GM12878 (cell line): ENCODE measurements at regions not wholly inside any gene's neighbourhood (a gene's known extent, or its start where the extent isn't known, plus 50 kb on each side); places are given as distances from the start of the nearest gene placed in this dataset.

Source experiments
- ATAC-seq: fragments of 200-7000 bp; cut with Tn5 transposase; 3 replicates; pipeline ENCODE4 v1.9.1; 2020; ENCODE audit warnings: mild to moderate bottlenecking, moderate library complexity
- BruUV-seq: library from RNA; stranded (reverse); fragments of 400-500 nt; replicated peaks from 2 replicates; lab custom pipeline; 2021; lab: Mats Ljungman, UMichigan
- CTCF ChIA-PET: fragments of 300-600 bp; sonication (Branson Sonifier 250); formaldehyde crosslinking; extraction: SDS; loops from one replicate; lab custom pipeline; 2021; ENCODE audit warnings: inconsistent platforms; lab: Yijun Ruan, JAX
- POLR2A ChIA-PET: fragments of 350-600 bp; formaldehyde crosslinking; extraction: SDS; loops from one replicate; lab custom pipeline; 2021; ENCODE audit warnings: inconsistent platforms; lab: Charles Lee
- RAD21 ChIA-PET: fragments of 300-600 bp; sonication (Branson Sonifier 250); formaldehyde crosslinking; loops from one replicate; lab custom pipeline; 2023; ENCODE audit warnings: antibody characterized with exemption; ENCODE audit not compliant: unreplicated experiment; lab: Charles Lee
- SMC1A ChIA-PET: fragments of 300-600 bp; sonication (Branson Sonifier 250); formaldehyde crosslinking; loops from one replicate; lab custom pipeline; 2023; ENCODE audit not compliant: unreplicated experiment, uncharacterized antibody; lab: Charles Lee
- DNase-seq: peaks from one replicate; pipeline ENCODE4 v3.0.0-alpha.2; 2011; ENCODE audit warnings: low read depth, low spot score
- FAIRE-seq: peaks from 3 replicates; lab custom pipeline; 2011; peaks lifted over from hg19 to GRCh38; lab: Jason Lieb, UNC
- H2AFZ ChIP-seq: 2 replicates; pipeline ENCODE4 v1.6.0; 2011; ENCODE audit warnings: low read depth, low read length, control low read depth; ENCODE audit not compliant: control insufficient read depth
- H3K27ac ChIP-seq: 2 replicates; pipeline ENCODE4 v1.5.1; 2011; ENCODE audit warnings: control low read depth; ENCODE audit not compliant: control insufficient read depth, insufficient read depth
- H3K27me3 ChIP-seq, 2 experiments: replicated peaks in 1 of 2; 2 replicates each; pipeline versions ENCODE4 v1.6.0 to v1.6.1; 2011; ENCODE audit warnings: low read length in 1 of 2; ENCODE audit not compliant: control insufficient read depth in 2 of 2, insufficient read depth in 2 of 2
- H3K36me3 ChIP-seq, 2 experiments: 2 replicates each; pipeline ENCODE4 v1.5.1; 2011; ENCODE audit warnings: low read length in 1 of 2; ENCODE audit not compliant: control insufficient read depth in 2 of 2, insufficient read depth in 2 of 2
- H3K4me1 ChIP-seq: 2 replicates; pipeline ENCODE4 v1.6.1; 2011; ENCODE audit warnings: mild to moderate bottlenecking, low read length, moderate library complexity, mixed read lengths; ENCODE audit not compliant: control insufficient read depth, insufficient read depth
- H3K4me2 ChIP-seq: 2 replicates; pipeline ENCODE4 v1.6.0; 2011; ENCODE audit warnings: control low read depth; ENCODE audit not compliant: control insufficient read depth, insufficient read depth
- H3K4me3 ChIP-seq: fragments of 200-600 bp; sonication (generic); 2 replicates; pipeline ENCODE4 v1.5.1; 2016
- H3K79me2 ChIP-seq: 2 replicates; pipeline ENCODE4 v1.6.0; 2011; ENCODE audit warnings: low read length; ENCODE audit not compliant: control insufficient read depth, insufficient read depth
- H3K9ac ChIP-seq: 2 replicates; pipeline ENCODE4 v1.8.0; 2011; ENCODE audit warnings: low read length, control low read depth, mixed read lengths; ENCODE audit not compliant: control insufficient read depth, insufficient read depth
- H3K9me3 ChIP-seq: replicated peaks from 3 replicates; pipeline ENCODE4 v1.5.1; 2011; ENCODE audit warnings: mild to moderate bottlenecking, low read length; ENCODE audit not compliant: control insufficient read depth, insufficient read depth
- H4K20me1 ChIP-seq: 2 replicates; pipeline ENCODE4 v1.6.0; 2011; ENCODE audit not compliant: control insufficient read depth, insufficient read depth
- ASH2L ChIP-seq: fragments of 300-600, 200-600 bp; sonication (generic); IDR thresholded peaks from 2 replicates; pipeline ENCODE4 v1.6.1; 2017; ENCODE audit warnings: low read depth, mild to moderate bottlenecking, borderline replicate concordance
- EGR1 ChIP-seq, 2 experiments: IDR thresholded peaks; 1 replicate in 1 of 2; 2 replicates in 1 of 2; pipeline ENCODE4 v1.6.1; 2011 to 2012; ENCODE audit warnings: low read depth in 2 of 2, low read length in 2 of 2, borderline replicate concordance in 1 of 2, mild to moderate bottlenecking in 1 of 2, moderate library complexity in 1 of 2
- HDGF ChIP-seq: fragments of 450-650 bp; IDR thresholded peaks from 2 replicates; pipeline ENCODE4 v1.6.1; 2016; ENCODE audit warnings: antibody characterized with exemption
- JUND ChIP-seq: IDR thresholded peaks from 2 replicates; pipeline ENCODE4 v1.6.1; 2012; ENCODE audit warnings: low read depth, mild to moderate bottlenecking, low read length, improper control_type of control experiment, moderate library complexity
- MEF2A ChIP-seq: IDR thresholded peaks from 2 replicates; pipeline ENCODE4 v1.6.1; 2011; ENCODE audit warnings: low read depth, mild to moderate bottlenecking, low read length, moderate library complexity; ENCODE audit not compliant: insufficient read depth
- NR2C2 ChIP-seq: IDR thresholded peaks from 2 replicates; pipeline ENCODE4 v1.6.1; 2011; ENCODE audit warnings: borderline replicate concordance, low read depth; ENCODE audit not compliant: control insufficient read depth, insufficient read length
- PML ChIP-seq: IDR thresholded peaks from 2 replicates; pipeline ENCODE4 v1.6.1; 2012; ENCODE audit warnings: low read length, inconsistent platforms
- SIX5 ChIP-seq: IDR thresholded peaks from 2 replicates; pipeline ENCODE4 v1.6.1; 2011; ENCODE audit warnings: mild to moderate bottlenecking, low read depth, low read length, moderate library complexity; ENCODE audit not compliant: severe bottlenecking
- SMC3 ChIP-seq: IDR thresholded peaks from 2 replicates; pipeline ENCODE4 v1.6.1; 2011; ENCODE audit warnings: low read length, improper control_type of control experiment, borderline replicate concordance
- WGBS: methylation state at CpG from one replicate; pipeline ENCODE4 v1.1.6; 2016; ENCODE audit warnings: low lambda C conversion rate; ENCODE audit not compliant: insufficient replicate concordance, insufficient coverage; ENCODE audit errors: missing lambda C conversion rate; 5-methylcytosine and 5-hydroxymethylcytosine counted together
- in situ Hi-C: fragments of 300-500 bp; cut with MboI; formaldehyde crosslinking; loops from 9 replicates; pipeline ENCODE4 v1.14.3; 2018; ENCODE audit warnings: mixed read lengths
- intact Hi-C: fragments of 100-400 bp; cut with micrococcal nuclease; formaldehyde crosslinking; loops from one replicate; pipeline ENCODE4 v1.14.2; 2022; ENCODE audit not compliant: unreplicated experiment
- TF ChIP-seq, protein P1 (sequence below): IDR thresholded peaks from 2 replicates; pipeline ENCODE4 v1.6.1; 2011; ENCODE audit warnings: borderline replicate concordance, low read depth, mild to moderate bottlenecking, moderate library complexity, mixed read lengths, low read length; ENCODE audit not compliant: insufficient read depth; ENCODE audit errors: extremely low read length
- TF ChIP-seq, protein P2 (sequence below): IDR thresholded peaks from 2 replicates; pipeline ENCODE4 v1.6.1; 2012; ENCODE audit warnings: low read depth, low read length, improper control_type of control experiment
- TF ChIP-seq, protein P3 (sequence below): fragments of 450-650 bp; IDR thresholded peaks from 2 replicates; pipeline ENCODE4 v1.6.1; 2017; ENCODE audit warnings: antibody characterized with exemption, mild to moderate bottlenecking, moderate library complexity
- TF ChIP-seq, protein P4 (sequence below): fragments of 450-650 bp; IDR thresholded peaks from 2 replicates; pipeline ENCODE4 v1.6.1; 2017; ENCODE audit warnings: mild to moderate bottlenecking, moderate library complexity
- TF ChIP-seq, protein P5 (sequence below): IDR thresholded peaks from 2 replicates; pipeline ENCODE4 v1.6.1; 2012; ENCODE audit warnings: low read depth, low read length, improper control_type of control experiment

DNA sequence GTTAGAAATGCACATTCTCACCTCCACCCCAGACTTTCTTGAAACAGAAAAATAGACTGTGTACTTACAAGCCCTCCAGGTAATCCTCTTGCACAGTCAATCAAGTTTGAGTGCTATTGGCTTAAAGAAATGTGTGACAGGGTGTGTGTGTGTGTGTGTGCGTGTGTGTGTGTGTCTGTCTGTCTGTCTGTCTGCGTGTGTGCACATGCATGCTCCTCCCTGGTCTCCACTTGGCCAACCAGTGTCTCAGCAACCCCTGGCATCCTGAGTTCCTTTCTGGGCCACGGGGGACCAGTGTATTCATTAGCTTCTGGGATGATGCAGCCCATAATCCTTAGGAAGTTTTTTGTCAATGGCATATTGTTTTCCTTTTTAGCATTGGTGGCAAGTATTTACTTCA, 128.8 kb upstream of the IL12A start:
- H3K36me3 ChIP-seq: no peaks in the 10 kb centered on the region
- H3K27me3 ChIP-seq: no peaks in the 10 kb centered on the region
- POLR2A ChIA-PET: no interaction called here
- H3K9me3 ChIP-seq: no peaks in the 10 kb centered on the region
- no peak overlapping the region for H3K4me3 ChIP-seq
- no peak overlapping the region for H3K27ac ChIP-seq
- H3K79me2 ChIP-seq: no peaks in the 10 kb centered on the region
- 83% methylated on average over 3 of the region's 3 CpGs for WGBS
- FAIRE-seq (no peak), ATAC-seq (no peak), DNase-seq (no peak)
- CTCF ChIA-PET: interaction anchor here (0.8 to 3.0 kb wide), 3 partner anchors 9 to 32 kb away, joined by 3 to 6 read pairs (median 3); no protein-coding TSS in a partner anchor
- H4K20me1 ChIP-seq: no peaks in the 10 kb centered on the region
- no TSS peak for BruUV-seq
- peaks cover 29% of the 10 kb centered on the region for H3K4me1 ChIP-seq
- no peak overlapping the region for H3K9ac ChIP-seq
- intact Hi-C loops (no loop called here), in situ Hi-C loops (no loop called here)
- H3K4me2 ChIP-seq: no peak overlapping the region
- SMC1A ChIA-PET: interaction anchor here (1.0 to 2.5 kb wide), 5 partner anchors 11 to 146 kb away, joined by 3 to 8 read pairs (median 5); no protein-coding TSS in a partner anchor
- RAD21 ChIA-PET: no interaction called here
- H2AFZ ChIP-seq: no peak overlapping the region
- TF ChIP-seq PML (no peak), SMC3 (no peak), SIX5 (no peak), ASH2L (no peak), JUND (no peak), HDGF (no peak), NR2C2 (no peak), EGR1 (IDR thresholded peaks at IDR 0.05; ENCODE audit: borderline replicate concordance in 1 of 2, low read depth in 2 of 2, low read length in 2 of 2) (no peak), MEF2A (no peak)
- TF ChIP-seq, protein P1, sequence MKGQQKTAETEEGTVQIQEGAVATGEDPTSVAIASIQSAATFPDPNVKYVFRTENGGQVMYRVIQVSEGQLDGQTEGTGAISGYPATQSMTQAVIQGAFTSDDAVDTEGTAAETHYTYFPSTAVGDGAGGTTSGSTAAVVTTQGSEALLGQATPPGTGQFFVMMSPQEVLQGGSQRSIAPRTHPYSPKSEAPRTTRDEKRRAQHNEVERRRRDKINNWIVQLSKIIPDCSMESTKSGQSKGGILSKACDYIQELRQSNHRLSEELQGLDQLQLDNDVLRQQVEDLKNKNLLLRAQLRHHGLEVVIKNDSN: no peak
- TF ChIP-seq, protein P2, sequence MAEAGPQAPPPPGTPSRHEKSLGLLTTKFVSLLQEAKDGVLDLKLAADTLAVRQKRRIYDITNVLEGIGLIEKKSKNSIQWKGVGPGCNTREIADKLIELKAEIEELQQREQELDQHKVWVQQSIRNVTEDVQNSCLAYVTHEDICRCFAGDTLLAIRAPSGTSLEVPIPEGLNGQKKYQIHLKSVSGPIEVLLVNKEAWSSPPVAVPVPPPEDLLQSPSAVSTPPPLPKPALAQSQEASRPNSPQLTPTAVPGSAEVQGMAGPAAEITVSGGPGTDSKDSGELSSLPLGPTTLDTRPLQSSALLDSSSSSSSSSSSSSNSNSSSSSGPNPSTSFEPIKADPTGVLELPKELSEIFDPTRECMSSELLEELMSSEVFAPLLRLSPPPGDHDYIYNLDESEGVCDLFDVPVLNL: no peak
- TF ChIP-seq, protein P3, sequence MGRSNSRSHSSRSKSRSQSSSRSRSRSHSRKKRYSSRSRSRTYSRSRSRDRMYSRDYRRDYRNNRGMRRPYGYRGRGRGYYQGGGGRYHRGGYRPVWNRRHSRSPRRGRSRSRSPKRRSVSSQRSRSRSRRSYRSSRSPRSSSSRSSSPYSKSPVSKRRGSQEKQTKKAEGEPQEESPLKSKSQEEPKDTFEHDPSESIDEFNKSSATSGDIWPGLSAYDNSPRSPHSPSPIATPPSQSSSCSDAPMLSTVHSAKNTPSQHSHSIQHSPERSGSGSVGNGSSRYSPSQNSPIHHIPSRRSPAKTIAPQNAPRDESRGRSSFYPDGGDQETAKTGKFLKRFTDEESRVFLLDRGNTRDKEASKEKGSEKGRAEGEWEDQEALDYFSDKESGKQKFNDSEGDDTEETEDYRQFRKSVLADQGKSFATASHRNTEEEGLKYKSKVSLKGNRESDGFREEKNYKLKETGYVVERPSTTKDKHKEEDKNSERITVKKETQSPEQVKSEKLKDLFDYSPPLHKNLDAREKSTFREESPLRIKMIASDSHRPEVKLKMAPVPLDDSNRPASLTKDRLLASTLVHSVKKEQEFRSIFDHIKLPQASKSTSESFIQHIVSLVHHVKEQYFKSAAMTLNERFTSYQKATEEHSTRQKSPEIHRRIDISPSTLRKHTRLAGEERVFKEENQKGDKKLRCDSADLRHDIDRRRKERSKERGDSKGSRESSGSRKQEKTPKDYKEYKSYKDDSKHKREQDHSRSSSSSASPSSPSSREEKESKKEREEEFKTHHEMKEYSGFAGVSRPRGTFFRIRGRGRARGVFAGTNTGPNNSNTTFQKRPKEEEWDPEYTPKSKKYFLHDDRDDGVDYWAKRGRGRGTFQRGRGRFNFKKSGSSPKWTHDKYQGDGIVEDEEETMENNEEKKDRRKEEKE: no peak
- TF ChIP-seq, protein P4, sequence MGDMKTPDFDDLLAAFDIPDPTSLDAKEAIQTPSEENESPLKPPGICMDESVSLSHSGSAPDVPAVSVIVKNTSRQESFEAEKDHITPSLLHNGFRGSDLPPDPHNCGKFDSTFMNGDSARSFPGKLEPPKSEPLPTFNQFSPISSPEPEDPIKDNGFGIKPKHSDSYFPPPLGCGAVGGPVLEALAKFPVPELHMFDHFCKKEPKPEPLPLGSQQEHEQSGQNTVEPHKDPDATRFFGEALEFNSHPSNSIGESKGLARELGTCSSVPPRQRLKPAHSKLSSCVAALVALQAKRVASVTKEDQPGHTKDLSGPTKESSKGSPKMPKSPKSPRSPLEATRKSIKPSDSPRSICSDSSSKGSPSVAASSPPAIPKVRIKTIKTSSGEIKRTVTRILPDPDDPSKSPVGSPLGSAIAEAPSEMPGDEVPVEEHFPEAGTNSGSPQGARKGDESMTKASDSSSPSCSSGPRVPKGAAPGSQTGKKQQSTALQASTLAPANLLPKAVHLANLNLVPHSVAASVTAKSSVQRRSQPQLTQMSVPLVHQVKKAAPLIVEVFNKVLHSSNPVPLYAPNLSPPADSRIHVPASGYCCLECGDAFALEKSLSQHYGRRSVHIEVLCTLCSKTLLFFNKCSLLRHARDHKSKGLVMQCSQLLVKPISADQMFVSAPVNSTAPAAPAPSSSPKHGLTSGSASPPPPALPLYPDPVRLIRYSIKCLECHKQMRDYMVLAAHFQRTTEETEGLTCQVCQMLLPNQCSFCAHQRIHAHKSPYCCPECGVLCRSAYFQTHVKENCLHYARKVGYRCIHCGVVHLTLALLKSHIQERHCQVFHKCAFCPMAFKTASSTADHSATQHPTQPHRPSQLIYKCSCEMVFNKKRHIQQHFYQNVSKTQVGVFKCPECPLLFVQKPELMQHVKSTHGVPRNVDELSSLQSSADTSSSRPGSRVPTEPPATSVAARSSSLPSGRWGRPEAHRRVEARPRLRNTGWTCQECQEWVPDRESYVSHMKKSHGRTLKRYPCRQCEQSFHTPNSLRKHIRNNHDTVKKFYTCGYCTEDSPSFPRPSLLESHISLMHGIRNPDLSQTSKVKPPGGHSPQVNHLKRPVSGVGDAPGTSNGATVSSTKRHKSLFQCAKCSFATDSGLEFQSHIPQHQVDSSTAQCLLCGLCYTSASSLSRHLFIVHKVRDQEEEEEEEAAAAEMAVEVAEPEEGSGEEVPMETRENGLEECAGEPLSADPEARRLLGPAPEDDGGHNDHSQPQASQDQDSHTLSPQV: no peak
- TF ChIP-seq, protein P5, sequence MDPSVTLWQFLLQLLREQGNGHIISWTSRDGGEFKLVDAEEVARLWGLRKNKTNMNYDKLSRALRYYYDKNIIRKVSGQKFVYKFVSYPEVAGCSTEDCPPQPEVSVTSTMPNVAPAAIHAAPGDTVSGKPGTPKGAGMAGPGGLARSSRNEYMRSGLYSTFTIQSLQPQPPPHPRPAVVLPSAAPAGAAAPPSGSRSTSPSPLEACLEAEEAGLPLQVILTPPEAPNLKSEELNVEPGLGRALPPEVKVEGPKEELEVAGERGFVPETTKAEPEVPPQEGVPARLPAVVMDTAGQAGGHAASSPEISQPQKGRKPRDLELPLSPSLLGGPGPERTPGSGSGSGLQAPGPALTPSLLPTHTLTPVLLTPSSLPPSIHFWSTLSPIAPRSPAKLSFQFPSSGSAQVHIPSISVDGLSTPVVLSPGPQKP: no peak
